OCI-LY7 (cell line): ENCODE measurements at regions not wholly inside any gene's neighbourhood (a gene's known extent, or its start where the extent isn't known, plus 50 kb on each side); places are given as distances from the start of the nearest gene placed in this dataset.

Source experiments
- CTCF ChIP-seq: fragments of 200-600 bp; sonication (generic); conservative IDR thresholded peaks from 2 replicates; pipeline ENCODE4 v1.5.1; 2014; ENCODE audit warnings: mild to moderate bottlenecking, antibody characterized with exemption, low read length, moderate library complexity, mixed read lengths
- EZH2phosphoT487 ChIP-seq: fragments of 200-600 bp; sonication (generic); IDR thresholded peaks from 2 replicates; pipeline ENCODE4 v1.6.1; 2018; ENCODE audit warnings: low read depth, borderline replicate concordance, mild to moderate bottlenecking, mixed run types, antibody characterized with exemption, low read length, moderate library complexity, mixed read lengths

- no peak for TF ChIP-seq CTCF
- no peak for TF ChIP-seq EZH2phosphoT487
Observed at GRCh38 chr1:224816062-224816461, 113.4 kb upstream of the DNAH14 start.
